Nephron (organoid): ENCODE measurements at regions not wholly inside any gene's neighbourhood (a gene's known extent, or its start where the extent isn't known, plus 50 kb on each side); places are given as distances from the start of the nearest gene placed in this dataset.

Source experiments
- H3K27ac Mint-ChIP-seq, 3 experiments: 2 replicates each; pipeline ENCODE4 v1.8.0; 2020; ENCODE audit warnings: mixed read lengths in 3 of 3, mild to moderate bottlenecking in 2 of 3, moderate library complexity in 1 of 3
- H3K27me3 Mint-ChIP-seq: 2 replicates; pipeline ENCODE4 v1.8.0; 2021; ENCODE audit warnings: low read depth, mild to moderate bottlenecking, moderate library complexity, mixed read lengths
- H3K36me3 Mint-ChIP-seq: 2 replicates; pipeline ENCODE4 v1.8.0; 2020; ENCODE audit warnings: low read depth, mixed read lengths
- H3K4me1 Mint-ChIP-seq: 2 replicates; pipeline ENCODE4 v1.8.0; 2020; ENCODE audit warnings: mixed read lengths
- H3K4me3 Mint-ChIP-seq, 3 experiments: 2 replicates each; pipeline ENCODE4 v1.8.0; 2020; ENCODE audit warnings: mild to moderate bottlenecking in 3 of 3, mixed read lengths in 3 of 3, moderate library complexity in 2 of 3
- H3K9me3 Mint-ChIP-seq: 2 replicates; pipeline ENCODE4 v1.8.0; 2020; ENCODE audit warnings: mixed read lengths
- TF ChIP-seq, protein P1 (sequence below), 3 experiments: fragments of 200-600 bp; sonication (generic); IDR thresholded peaks; one replicate each; pipeline ENCODE4 v1.5.0; 2021; ENCODE audit warnings: antibody characterized with exemption in 3 of 3; ENCODE audit not compliant: unreplicated experiment in 3 of 3

DNA sequence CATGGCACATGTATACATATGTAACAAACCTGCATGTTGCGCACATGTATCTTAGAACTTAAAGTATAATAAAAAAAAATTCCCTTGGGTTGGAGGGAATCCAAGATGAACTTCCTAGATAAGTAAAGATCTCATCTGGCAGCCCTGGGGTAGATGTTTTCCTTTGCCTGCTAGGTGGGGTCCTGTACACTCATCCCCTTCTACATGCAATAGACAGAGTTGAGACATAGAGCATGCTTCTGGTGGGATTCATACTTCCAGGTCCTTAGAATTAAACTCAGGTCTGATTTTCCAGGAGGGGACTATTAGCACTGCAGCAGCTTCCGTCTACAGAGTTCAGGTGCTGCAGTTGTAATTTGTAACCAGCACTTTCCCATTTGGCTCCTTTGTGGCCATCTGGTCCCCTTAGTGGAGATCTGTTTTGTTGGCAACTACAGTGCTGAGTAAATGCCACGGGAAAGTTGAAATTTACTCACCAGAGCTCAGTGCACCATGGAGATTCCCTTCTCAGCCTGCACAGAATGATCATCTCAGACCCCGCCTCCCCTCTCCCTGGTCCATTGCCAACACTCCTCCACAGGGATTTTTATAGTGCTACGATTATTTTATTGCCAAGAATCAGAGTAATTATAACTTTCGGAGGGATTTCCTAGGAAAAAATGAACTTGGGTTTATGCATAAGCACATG lies 220.1 kb upstream of the E2F8 start:
- no peaks in the 10 kb centered on the region for H3K36me3 Mint-ChIP-seq

DNA sequence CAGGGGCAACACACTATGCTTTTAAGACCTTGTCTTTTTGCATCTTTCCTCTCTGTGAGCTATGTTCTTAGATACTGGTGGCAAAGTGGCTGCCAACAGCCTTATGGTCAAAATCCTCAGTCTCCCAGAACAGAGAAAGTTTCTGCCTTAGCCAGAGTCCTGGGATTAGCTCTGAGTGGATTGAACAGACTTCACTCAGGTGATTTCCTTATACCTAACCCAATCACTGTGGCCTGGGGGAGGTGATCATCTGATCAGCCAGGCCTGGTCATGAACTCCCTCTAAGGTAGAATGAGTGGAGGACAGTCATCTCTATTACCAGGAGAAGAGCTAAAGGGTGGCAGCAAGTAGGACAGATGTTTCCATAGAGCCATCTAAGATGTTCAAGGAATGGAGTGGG lies 218.5 kb upstream of the E2F8 start:
- H3K4me1 Mint-ChIP-seq = peaks cover 20% of the 10 kb centered on the region
- TF ChIP-seq, protein P1, sequence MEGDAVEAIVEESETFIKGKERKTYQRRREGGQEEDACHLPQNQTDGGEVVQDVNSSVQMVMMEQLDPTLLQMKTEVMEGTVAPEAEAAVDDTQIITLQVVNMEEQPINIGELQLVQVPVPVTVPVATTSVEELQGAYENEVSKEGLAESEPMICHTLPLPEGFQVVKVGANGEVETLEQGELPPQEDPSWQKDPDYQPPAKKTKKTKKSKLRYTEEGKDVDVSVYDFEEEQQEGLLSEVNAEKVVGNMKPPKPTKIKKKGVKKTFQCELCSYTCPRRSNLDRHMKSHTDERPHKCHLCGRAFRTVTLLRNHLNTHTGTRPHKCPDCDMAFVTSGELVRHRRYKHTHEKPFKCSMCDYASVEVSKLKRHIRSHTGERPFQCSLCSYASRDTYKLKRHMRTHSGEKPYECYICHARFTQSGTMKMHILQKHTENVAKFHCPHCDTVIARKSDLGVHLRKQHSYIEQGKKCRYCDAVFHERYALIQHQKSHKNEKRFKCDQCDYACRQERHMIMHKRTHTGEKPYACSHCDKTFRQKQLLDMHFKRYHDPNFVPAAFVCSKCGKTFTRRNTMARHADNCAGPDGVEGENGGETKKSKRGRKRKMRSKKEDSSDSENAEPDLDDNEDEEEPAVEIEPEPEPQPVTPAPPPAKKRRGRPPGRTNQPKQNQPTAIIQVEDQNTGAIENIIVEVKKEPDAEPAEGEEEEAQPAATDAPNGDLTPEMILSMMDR (IDR thresholded peaks at IDR 0.05; ENCODE audit: unreplicated experiment in 3 of 3) = no peak
- no peaks in the 10 kb centered on the region for H3K36me3 Mint-ChIP-seq
- H3K4me3 Mint-ChIP-seq = no peak overlapping the region
- no peaks in the 10 kb centered on the region for H3K9me3 Mint-ChIP-seq
- no peak overlapping the region for H3K27ac Mint-ChIP-seq
- peaks cover 58% of the 10 kb centered on the region for H3K27me3 Mint-ChIP-seq

More for the DNA sequence above, 220.1 kb upstream of the E2F8 start:
- H3K9me3 Mint-ChIP-seq = no peaks in the 10 kb centered on the region
- H3K4me3 Mint-ChIP-seq = no peak overlapping the region
- H3K27me3 Mint-ChIP-seq = peaks cover 63% of the 10 kb centered on the region
- H3K4me1 Mint-ChIP-seq = peaks cover 20% of the 10 kb centered on the region
- TF ChIP-seq, protein P1 (IDR thresholded peaks at IDR 0.05; ENCODE audit: unreplicated experiment in 3 of 3) = no peak
- peak overlapping the region in 1 of 3 experiments; percentile 58 for H3K27ac Mint-ChIP-seq

DNA sequence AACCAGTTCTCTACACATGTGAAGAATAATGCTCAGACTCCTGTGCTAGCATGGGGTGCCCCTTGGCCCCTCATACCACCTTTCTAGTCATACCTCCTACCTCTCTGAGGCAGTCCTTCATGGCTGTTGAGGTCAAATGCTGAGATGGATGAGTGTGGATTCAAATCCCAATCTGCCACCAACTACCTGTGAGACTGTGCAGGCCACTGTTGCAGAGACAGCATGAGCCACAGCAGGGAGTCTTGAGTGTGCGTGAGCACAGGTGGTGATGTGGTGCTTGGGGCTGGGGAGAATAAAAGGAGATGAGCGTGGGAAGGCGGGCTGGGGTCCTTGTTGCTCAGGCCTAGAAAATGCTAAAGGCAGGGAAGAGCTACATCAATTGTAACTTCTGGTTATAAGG lies 218.0 kb upstream of the E2F8 start:
- H3K27me3 Mint-ChIP-seq = peaks cover 59% of the 10 kb centered on the region
- H3K36me3 Mint-ChIP-seq = no peaks in the 10 kb centered on the region
- no peak overlapping the region for H3K27ac Mint-ChIP-seq
- no peaks in the 10 kb centered on the region for H3K9me3 Mint-ChIP-seq
- TF ChIP-seq, protein P1 (IDR thresholded peaks at IDR 0.05; ENCODE audit: unreplicated experiment in 3 of 3) = no peak
- H3K4me1 Mint-ChIP-seq = peaks cover 20% of the 10 kb centered on the region
- H3K4me3 Mint-ChIP-seq = no peak overlapping the region

DNA sequence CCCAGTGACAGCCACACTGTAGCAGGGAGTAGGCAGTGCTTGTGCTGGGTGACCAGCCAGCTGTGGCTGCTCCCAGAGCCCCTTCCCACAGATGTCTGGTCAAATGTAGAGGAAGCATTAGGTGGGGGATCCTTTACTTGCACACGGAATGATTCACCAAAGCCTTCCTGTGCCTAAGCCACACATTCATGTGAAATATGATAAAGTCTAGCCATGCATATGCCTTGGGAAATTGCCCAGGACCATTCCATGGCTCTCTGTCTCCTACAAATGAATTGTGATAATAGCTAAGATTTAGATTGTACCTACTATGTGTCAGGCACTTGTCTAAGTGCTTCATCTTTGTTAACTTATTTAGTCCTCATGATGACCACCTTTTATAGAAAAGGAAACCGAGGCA lies 217.5 kb upstream of the E2F8 start:
- TF ChIP-seq, protein P1 (IDR thresholded peaks at IDR 0.05; ENCODE audit: unreplicated experiment in 3 of 3) = no peak
- Mint-ChIP-seq H3K9me3 (no peaks in the 10 kb centered on the region), H3K27me3 (peaks cover 59% of the 10 kb centered on the region), H3K27ac (no peak overlapping the region), H3K4me3 (no peak overlapping the region), H3K36me3 (no peaks in the 10 kb centered on the region), H3K4me1 (peaks cover 20% of the 10 kb centered on the region)

DNA sequence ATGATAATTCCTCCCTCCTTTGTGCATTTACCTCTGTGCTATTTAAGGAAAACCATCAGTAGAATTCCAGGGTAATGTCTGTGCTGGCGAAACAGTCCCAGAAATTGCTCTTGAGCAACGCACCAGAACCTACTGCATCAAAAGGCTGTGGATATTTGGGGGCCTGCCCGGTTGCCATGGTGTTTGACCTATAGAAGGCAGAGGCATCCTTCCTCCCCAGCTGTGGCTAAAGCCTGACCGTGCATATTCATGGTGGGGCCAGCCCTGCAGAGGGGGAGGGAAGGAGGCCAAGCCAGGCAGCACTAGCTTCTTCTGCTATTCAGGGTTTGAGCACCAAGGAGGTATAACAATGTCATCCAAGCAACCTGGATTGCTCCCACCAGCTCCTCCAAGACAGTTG lies 215.0 kb upstream of the E2F8 start:
- TF ChIP-seq, protein P1 (IDR thresholded peaks at IDR 0.05; ENCODE audit: unreplicated experiment in 3 of 3) = no peak
- Mint-ChIP-seq H3K36me3 (no peaks in the 10 kb centered on the region), H3K27ac (peak overlapping the region in 2 of 3 experiments; percentile 13 to 25), H3K9me3 (no peaks in the 10 kb centered on the region), H3K4me3 (no peak overlapping the region), H3K4me1 (peaks cover 11% of the 10 kb centered on the region), H3K27me3 (peaks cover 61% of the 10 kb centered on the region)

DNA sequence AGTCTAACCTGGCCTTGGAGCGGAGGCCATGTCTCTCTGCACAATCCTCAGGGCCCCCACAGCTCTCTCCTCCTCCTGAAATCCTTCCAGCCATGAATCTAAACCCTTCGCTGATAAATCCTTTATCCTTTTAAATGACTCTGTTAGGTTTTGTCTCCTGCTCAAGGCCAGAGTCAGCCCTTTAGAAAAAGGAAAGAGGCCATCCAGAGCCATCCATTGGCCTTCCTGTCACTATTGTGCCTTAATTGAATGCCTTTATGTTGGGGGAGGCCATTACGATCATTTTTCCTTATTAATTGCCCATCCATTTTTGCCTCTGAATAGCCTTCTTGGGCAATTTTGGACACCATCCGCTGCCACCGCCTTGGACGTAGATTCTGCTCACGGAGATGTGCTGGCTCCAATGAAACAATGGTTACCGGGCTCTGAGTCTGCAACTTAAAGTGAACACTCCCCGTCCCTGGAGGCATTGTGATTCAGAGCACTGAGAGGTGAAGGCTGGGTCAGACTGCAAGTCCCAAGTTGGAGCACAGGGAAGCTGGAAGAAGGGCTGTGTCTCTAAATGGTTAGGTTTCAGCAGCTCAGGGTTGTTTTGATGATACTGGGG lies 213.0 kb upstream of the E2F8 start:
- Mint-ChIP-seq H3K27ac (no peak overlapping the region), H3K4me1 (peaks cover 4% of the 10 kb centered on the region), H3K9me3 (no peaks in the 10 kb centered on the region), H3K4me3 (no peak overlapping the region), H3K27me3 (peaks cover 64% of the 10 kb centered on the region), H3K36me3 (no peaks in the 10 kb centered on the region)
- TF ChIP-seq, protein P1 (IDR thresholded peaks at IDR 0.05; ENCODE audit: unreplicated experiment in 3 of 3) = no peak
